Endothelial cell (in vitro differentiated cells): ENCODE measurements at regions not wholly inside any gene's neighbourhood (a gene's known extent, or its start where the extent isn't known, plus 50 kb on each side); places are given as distances from the start of the nearest gene placed in this dataset.

ENCODE experiments used
- DNase-seq: peaks from one replicate; pipeline ENCODE4 v3.0.0; 2021; ENCODE audit warnings: low spot score
- H3K27ac Mint-ChIP-seq: one replicate; pipeline ENCODE4 v1.8.0; 2021; ENCODE audit warnings: mixed read lengths, inconsistent platforms; ENCODE audit not compliant: unreplicated experiment
- H3K27me3 Mint-ChIP-seq: one replicate; pipeline ENCODE4 v1.8.0; 2021; ENCODE audit warnings: mild to moderate bottlenecking, moderate library complexity, mixed read lengths, inconsistent platforms; ENCODE audit not compliant: unreplicated experiment
- H3K36me3 Mint-ChIP-seq: one replicate; pipeline ENCODE4 v1.8.0; 2021; ENCODE audit warnings: mild to moderate bottlenecking, low read depth, mixed read lengths, inconsistent platforms; ENCODE audit not compliant: unreplicated experiment
- H3K4me1 Mint-ChIP-seq: one replicate; pipeline ENCODE4 v1.8.0; 2021; ENCODE audit warnings: mild to moderate bottlenecking, mixed read lengths, inconsistent platforms; ENCODE audit not compliant: unreplicated experiment
- H3K4me3 Mint-ChIP-seq: one replicate; pipeline ENCODE4 v1.8.0; 2021; ENCODE audit warnings: mild to moderate bottlenecking, mixed read lengths, inconsistent platforms; ENCODE audit not compliant: unreplicated experiment
- H3K9me3 Mint-ChIP-seq: one replicate; pipeline ENCODE4 v1.8.0; 2021; ENCODE audit warnings: mixed read lengths, inconsistent platforms; ENCODE audit not compliant: unreplicated experiment
- TF ChIP-seq, protein P1 (sequence below): fragments of 200-600 bp; sonication (generic); IDR thresholded peaks from one replicate; pipeline ENCODE4 v1.5.0; 2021; ENCODE audit warnings: antibody characterized with exemption; ENCODE audit not compliant: unreplicated experiment

DNA sequence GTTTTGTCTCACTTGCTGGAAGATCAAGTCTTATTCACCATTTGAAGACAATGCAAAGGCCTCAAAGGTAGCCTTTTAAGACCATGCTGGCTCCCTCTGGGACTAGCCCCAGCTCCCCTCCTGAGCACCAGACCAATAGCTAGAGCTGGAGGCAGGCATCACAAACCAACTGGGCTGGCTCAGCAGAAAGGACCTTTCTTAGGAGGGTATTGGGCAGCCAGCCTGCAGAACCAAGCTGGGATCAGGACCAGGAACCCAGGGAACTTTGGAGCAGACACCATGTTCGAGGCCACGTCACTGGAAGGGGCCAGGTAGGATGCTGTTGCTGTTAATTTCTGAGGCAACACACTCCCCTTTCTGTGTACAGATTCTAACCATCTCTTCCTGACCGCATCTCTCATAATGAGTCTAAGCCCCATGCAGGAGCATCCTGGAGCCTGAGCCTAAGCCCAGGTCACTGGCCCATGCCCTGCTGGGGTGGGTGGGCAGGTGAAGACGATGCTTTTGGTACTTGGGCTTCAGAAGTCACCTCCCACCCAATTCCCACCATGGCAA is 81.4 kb upstream of the KLF13 start:
- no peaks in the 10 kb centered on the region for H3K36me3 Mint-ChIP-seq
- H3K4me3 Mint-ChIP-seq = no peak overlapping the region
- peaks cover 4% of the 10 kb centered on the region for H3K27me3 Mint-ChIP-seq
- no peak overlapping the region for H3K27ac Mint-ChIP-seq
- DNase-seq = no peak
- H3K4me1 Mint-ChIP-seq = no peaks in the 10 kb centered on the region
- H3K9me3 Mint-ChIP-seq = no peaks in the 10 kb centered on the region
- TF ChIP-seq, protein P1, sequence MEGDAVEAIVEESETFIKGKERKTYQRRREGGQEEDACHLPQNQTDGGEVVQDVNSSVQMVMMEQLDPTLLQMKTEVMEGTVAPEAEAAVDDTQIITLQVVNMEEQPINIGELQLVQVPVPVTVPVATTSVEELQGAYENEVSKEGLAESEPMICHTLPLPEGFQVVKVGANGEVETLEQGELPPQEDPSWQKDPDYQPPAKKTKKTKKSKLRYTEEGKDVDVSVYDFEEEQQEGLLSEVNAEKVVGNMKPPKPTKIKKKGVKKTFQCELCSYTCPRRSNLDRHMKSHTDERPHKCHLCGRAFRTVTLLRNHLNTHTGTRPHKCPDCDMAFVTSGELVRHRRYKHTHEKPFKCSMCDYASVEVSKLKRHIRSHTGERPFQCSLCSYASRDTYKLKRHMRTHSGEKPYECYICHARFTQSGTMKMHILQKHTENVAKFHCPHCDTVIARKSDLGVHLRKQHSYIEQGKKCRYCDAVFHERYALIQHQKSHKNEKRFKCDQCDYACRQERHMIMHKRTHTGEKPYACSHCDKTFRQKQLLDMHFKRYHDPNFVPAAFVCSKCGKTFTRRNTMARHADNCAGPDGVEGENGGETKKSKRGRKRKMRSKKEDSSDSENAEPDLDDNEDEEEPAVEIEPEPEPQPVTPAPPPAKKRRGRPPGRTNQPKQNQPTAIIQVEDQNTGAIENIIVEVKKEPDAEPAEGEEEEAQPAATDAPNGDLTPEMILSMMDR = no peak

DNA sequence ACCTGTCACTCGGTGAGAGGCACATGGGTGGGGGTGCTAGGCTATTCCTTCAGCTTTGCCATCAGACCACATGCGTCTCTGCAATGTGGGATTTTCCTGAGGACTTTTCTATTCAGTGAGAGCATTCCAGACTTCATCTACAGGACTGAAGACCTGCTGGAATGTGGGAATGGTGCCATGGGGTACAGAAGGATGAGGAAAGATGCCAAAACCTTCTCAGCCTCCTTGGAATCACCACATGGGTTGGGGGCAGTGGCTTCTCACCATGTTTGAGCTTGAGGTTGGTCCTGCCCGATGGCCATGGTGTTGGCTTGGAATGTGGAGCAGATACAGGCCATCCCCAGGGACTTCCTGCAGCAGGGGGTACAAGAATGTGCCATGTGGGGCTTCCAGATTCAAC is 80.9 kb upstream of the KLF13 start:
- TF ChIP-seq, protein P1 = no peak
- no peaks in the 10 kb centered on the region for H3K9me3 Mint-ChIP-seq
- H3K4me3 Mint-ChIP-seq = no peak overlapping the region
- H3K27me3 Mint-ChIP-seq = peaks cover 4% of the 10 kb centered on the region
- no peaks in the 10 kb centered on the region for H3K36me3 Mint-ChIP-seq
- DNase-seq = no peak
- H3K4me1 Mint-ChIP-seq = no peaks in the 10 kb centered on the region
- H3K27ac Mint-ChIP-seq = no peak overlapping the region

DNA sequence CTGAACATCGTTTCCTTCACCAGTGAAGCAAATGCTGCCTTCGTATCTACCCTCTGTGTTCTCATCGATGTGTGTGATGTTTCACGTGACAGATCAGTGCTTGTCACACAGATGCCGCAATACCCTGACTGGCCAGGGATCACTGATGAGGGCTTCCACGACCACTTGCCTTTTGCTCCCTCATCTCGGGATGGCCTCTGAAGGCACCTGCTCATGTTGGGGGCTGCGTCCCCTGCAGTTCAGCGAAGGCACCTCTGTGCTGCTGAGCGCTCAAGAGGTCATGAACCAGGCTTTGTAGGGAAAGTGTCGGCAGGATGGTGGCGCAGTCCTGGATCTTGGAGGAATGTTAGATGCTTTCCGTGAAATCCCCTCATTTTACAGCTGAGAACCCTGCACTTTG is 79.2 kb upstream of the KLF13 start:
- TF ChIP-seq, protein P1 = no peak
- H3K9me3 Mint-ChIP-seq = no peaks in the 10 kb centered on the region
- no peaks in the 10 kb centered on the region for H3K4me1 Mint-ChIP-seq
- DNase-seq = no peak
- H3K27me3 Mint-ChIP-seq = peaks cover 4% of the 10 kb centered on the region
- H3K27ac Mint-ChIP-seq = no peak overlapping the region
- no peak overlapping the region for H3K4me3 Mint-ChIP-seq
- H3K36me3 Mint-ChIP-seq = no peaks in the 10 kb centered on the region

DNA sequence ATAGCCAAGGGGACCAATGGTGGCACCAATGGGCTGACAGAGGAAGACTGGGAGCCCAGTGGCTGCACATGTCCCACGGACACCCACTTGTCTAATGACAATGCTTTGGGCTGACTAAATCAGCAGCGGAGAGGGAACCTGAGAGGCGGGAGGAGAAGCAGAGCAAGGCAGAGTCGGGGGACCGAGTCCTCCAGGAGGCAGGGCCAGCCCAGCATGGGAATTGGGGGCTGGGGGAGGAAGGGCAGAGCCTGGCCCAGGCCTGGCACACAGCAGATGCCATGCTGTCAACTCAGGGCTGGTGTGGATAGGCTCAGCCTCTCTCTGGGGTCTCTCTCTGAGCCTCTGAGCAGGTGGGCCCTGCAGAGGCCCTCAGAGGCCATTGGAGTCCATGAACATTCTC is 78.4 kb upstream of the KLF13 start:
- Mint-ChIP-seq H3K27ac (no peak overlapping the region), H3K4me3 (no peak overlapping the region), H3K9me3 (no peaks in the 10 kb centered on the region), H3K27me3 (peaks cover 4% of the 10 kb centered on the region), H3K36me3 (no peaks in the 10 kb centered on the region), H3K4me1 (no peaks in the 10 kb centered on the region)
- TF ChIP-seq, protein P1 = no peak
- DNase-seq = no peak

DNA sequence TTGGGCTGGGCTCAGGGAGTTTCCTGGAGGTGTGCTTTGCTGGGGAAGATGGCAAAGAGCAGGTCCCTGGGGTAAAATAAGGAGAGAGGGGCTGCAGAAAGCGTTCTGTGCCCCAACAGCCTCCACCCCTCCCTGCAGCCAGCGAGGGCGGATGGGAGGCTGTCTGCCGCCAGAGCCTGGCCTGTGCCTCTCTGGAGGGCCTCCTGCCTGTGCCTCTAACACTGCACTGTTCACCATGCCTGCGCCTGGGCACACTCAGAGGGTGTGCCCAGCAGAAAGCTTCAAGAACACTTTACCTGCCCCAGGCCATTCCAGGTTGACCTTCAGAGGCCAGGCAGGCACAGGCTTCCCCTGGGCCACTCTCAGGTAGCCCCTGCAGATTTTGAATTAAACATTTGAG is 77.7 kb upstream of the KLF13 start:
- Mint-ChIP-seq H3K4me1 (no peaks in the 10 kb centered on the region), H3K27me3 (peaks cover 4% of the 10 kb centered on the region), H3K4me3 (no peak overlapping the region), H3K27ac (no peak overlapping the region), H3K36me3 (no peaks in the 10 kb centered on the region), H3K9me3 (no peaks in the 10 kb centered on the region)
- DNase-seq = no peak
- TF ChIP-seq, protein P1 = no peak
